ENCODE measurements at regions not wholly inside any gene's neighbourhood (a gene's known extent, or its start where the extent isn't known, plus 50 kb on each side); places are given as distances from the start of the nearest gene placed in this dataset.
"Not testable (repeated sequence)": the region's sequence is repeated elsewhere in the genome, so short reads cannot be mapped to it uniquely, and the experiment has no call there.

- no peak for DNase-seq
These were observed 103.1 kb downstream of the KIF4B start for GRCh38 chr5:155116456-155117251.

- no peak for DNase-seq
These were observed 112.1 kb downstream of the KIF4B start for GRCh38 chr5:155125551-155126095.

GRCh38 chr5:155126573-155126972 is 113.0 kb downstream of the KIF4B start:
- no peak for DNase-seq

GRCh38 chr5:155127552-155127951 is 114.0 kb downstream of the KIF4B start:
- no peak for DNase-seq

- no peak for DNase-seq
These were observed 115.4 kb downstream of the KIF4B start for GRCh38 chr5:155128786-155129512.

GRCh38 chr5:155129513-155129880 is 115.9 kb downstream of the KIF4B start:
- no peak for DNase-seq

- DNase-seq = no peak
These were observed 120.6 kb downstream of the KIF4B start for GRCh38 chr5:155134130-155134529.

GRCh38 chr5:155136216-155136850 is 122.8 kb downstream of the KIF4B start:
- DNase-seq = no peak

- no peak for DNase-seq
These were observed 124.1 kb downstream of the KIF4B start for GRCh38 chr5:155137683-155138082.

GRCh38 chr5:155140646-155141045 is 127.1 kb downstream of the KIF4B start:
- DNase-seq = no peak

- DNase-seq = no peak
These were observed 131.4 kb downstream of the KIF4B start for GRCh38 chr5:155144956-155145355.

- no peak for DNase-seq
These were observed 133.7 kb downstream of the KIF4B start for GRCh38 chr5:155147222-155147621.

- DNase-seq = no peak
These were observed 135.1 kb downstream of the KIF4B start for GRCh38 chr5:155148694-155149093.

GRCh38 chr5:155150012-155150411 is 136.5 kb downstream of the KIF4B start:
- DNase-seq = no peak

GRCh38 chr5:155154973-155155372 is 141.4 kb downstream of the KIF4B start:
- no peak for DNase-seq

GRCh38 chr5:155163084-155163483 is 149.5 kb downstream of the KIF4B start:
- DNase-seq = not testable (repeated sequence)

GRCh38 chr5:155167736-155168135 is 154.2 kb downstream of the KIF4B start:
- DNase-seq = no peak

GRCh38 chr5:155181542-155181941 is 168.0 kb downstream of the KIF4B start:
- DNase-seq = no peak

- no peak for DNase-seq
These were observed 175.9 kb downstream of the KIF4B start for GRCh38 chr5:155189476-155189875.

- no peak for DNase-seq
These were observed 176.4 kb downstream of the KIF4B start for GRCh38 chr5:155189981-155190380.

- no peak for DNase-seq
These were observed 179.5 kb downstream of the KIF4B start for GRCh38 chr5:155193029-155193428.

GRCh38 chr5:155193483-155194107 is 180.0 kb downstream of the KIF4B start:
- no peak for DNase-seq

GRCh38 chr5:155200608-155201007 is 187.1 kb downstream of the KIF4B start:
- DNase-seq = no peak

Measured in fibroblast of skin of right quadriceps (primary cell).